ENCODE measurements at regions not wholly inside any gene's neighbourhood (a gene's known extent, or its start where the extent isn't known, plus 50 kb on each side); places are given as distances from the start of the nearest gene placed in this dataset.

GRCh38 chr2:120785228-120785966 lies 49.7 kb downstream of the GLI2 start:
- WGBS (ENCODE audit: insufficient coverage), result 89% methylated on average over 7 of the region's 10 CpGs
- Histone ChIP-seq H3K27me3 (replicated peaks in 1 of 4; ENCODE audit: control extremely low read depth in 1 of 4, control insufficient read depth in 3 of 4, insufficient read depth in 4 of 4, low read length in 3 of 4) (no peaks in the 10 kb centered on the region), H3K4me3 (ENCODE audit: control extremely low read depth in 1 of 5, extremely low read depth in 1 of 5, insufficient read depth in 1 of 5, low read depth in 2 of 5, low read length in 4 of 5) (no peak overlapping the region), H3K4me1 (ENCODE audit: control insufficient read depth in 2 of 2, insufficient read depth in 2 of 2, low read length in 2 of 2) (no peaks in the 10 kb centered on the region), H4K20me1 (ENCODE audit: control insufficient read depth, insufficient read depth, low read length, poor library complexity, severe bottlenecking) (no peaks in the 10 kb centered on the region), H3K79me2 (ENCODE audit: control insufficient read depth, insufficient read depth, low read length) (no peaks in the 10 kb centered on the region), H3K9me3 (ENCODE audit: control extremely low read depth in 1 of 3, control insufficient read depth in 2 of 3, insufficient read depth in 1 of 3, low read length in 2 of 3) (no peaks in the 10 kb centered on the region), H2AFZ (ENCODE audit: insufficient read depth, low read depth, low read length, poor library complexity, severe bottlenecking) (no peak overlapping the region), H3K4me2 (replicated peaks; ENCODE audit: low read depth, low read length, poor library complexity, severe bottlenecking) (no peak overlapping the region), H3K9ac (ENCODE audit: low read length) (no peak overlapping the region), H3K36me3 (replicated peaks in 1 of 2; ENCODE audit: control extremely low read depth in 1 of 2, control insufficient read depth in 1 of 2, extremely low read depth in 1 of 2, insufficient read depth in 2 of 2, low read length in 1 of 2) (no peaks in the 10 kb centered on the region), H3K27ac (ENCODE audit: low read length in 2 of 2) (no peak overlapping the region)
- H3K4me3 Mint-ChIP-seq, result no peak overlapping the region
- CTCF ChIA-PET, result no interaction called here
- no peak for DNase-seq
- intact Hi-C loops (cut with micrococcal nuclease), result no loop called here
- H3K27me3 Mint-ChIP-seq, result no peaks in the 10 kb centered on the region
- no peaks in the 10 kb centered on the region for H3K4me1 Mint-ChIP-seq
- H3K9me3 Mint-ChIP-seq (ENCODE audit: insufficient read depth), result no peaks in the 10 kb centered on the region
- no peak overlapping the region for H3K27ac Mint-ChIP-seq
- POLR2A ChIA-PET, result no interaction called here
- no peak for ATAC-seq (ENCODE audit: low read depth)
- TF ChIP-seq EZH2 (IDR thresholded peaks at IDR 0.05; ENCODE audit: borderline replicate concordance, insufficient read depth, low read depth, low read length, poor library complexity, severe bottlenecking) (no peak), CTCF (IDR thresholded peaks at IDR 0.05) (no peak)

- Histone ChIP-seq H3K4me1 (ENCODE audit: control insufficient read depth in 2 of 2, insufficient read depth in 2 of 2, low read length in 2 of 2) (no peaks in the 10 kb centered on the region), H3K9ac (ENCODE audit: low read length) (no peak overlapping the region), H3K9me3 (ENCODE audit: control extremely low read depth in 1 of 3, control insufficient read depth in 2 of 3, insufficient read depth in 1 of 3, low read length in 2 of 3) (no peaks in the 10 kb centered on the region), H3K27ac (ENCODE audit: low read length in 2 of 2) (no peak overlapping the region), H3K27me3 (replicated peaks in 1 of 4; ENCODE audit: control extremely low read depth in 1 of 4, control insufficient read depth in 3 of 4, insufficient read depth in 4 of 4, low read length in 3 of 4) (no peaks in the 10 kb centered on the region), H3K4me3 (ENCODE audit: control extremely low read depth in 1 of 5, extremely low read depth in 1 of 5, insufficient read depth in 1 of 5, low read depth in 2 of 5, low read length in 4 of 5) (no peak overlapping the region), H2AFZ (ENCODE audit: insufficient read depth, low read depth, low read length, poor library complexity, severe bottlenecking) (no peak overlapping the region), H3K79me2 (ENCODE audit: control insufficient read depth, insufficient read depth, low read length) (no peaks in the 10 kb centered on the region), H3K36me3 (replicated peaks in 1 of 2; ENCODE audit: control extremely low read depth in 1 of 2, control insufficient read depth in 1 of 2, extremely low read depth in 1 of 2, insufficient read depth in 2 of 2, low read length in 1 of 2) (no peaks in the 10 kb centered on the region), H3K4me2 (replicated peaks; ENCODE audit: low read depth, low read length, poor library complexity, severe bottlenecking) (no peak overlapping the region), H4K20me1 (ENCODE audit: control insufficient read depth, insufficient read depth, low read length, poor library complexity, severe bottlenecking) (no peaks in the 10 kb centered on the region)
- Mint-ChIP-seq H3K9me3 (ENCODE audit: insufficient read depth) (no peaks in the 10 kb centered on the region), H3K27me3 (no peaks in the 10 kb centered on the region), H3K4me1 (no peaks in the 10 kb centered on the region), H3K27ac (no peak overlapping the region), H3K4me3 (no peak overlapping the region)
- ATAC-seq (ENCODE audit: low read depth) (no peak), DNase-seq (no peak)
- 86% methylated on average over 9 of the region's 13 CpGs for WGBS (ENCODE audit: insufficient coverage)
- no peak for TF ChIP-seq CTCF (IDR thresholded peaks at IDR 0.05)
- no peak for TF ChIP-seq EZH2 (IDR thresholded peaks at IDR 0.05; ENCODE audit: borderline replicate concordance, insufficient read depth, low read depth, low read length, poor library complexity, severe bottlenecking)
- CTCF ChIA-PET, result no interaction called here
- intact Hi-C loops (cut with micrococcal nuclease), result no loop called here
- POLR2A ChIA-PET, result no interaction called here
Measured at GRCh38 chr2:120786038-120786960, 50.6 kb downstream of the GLI2 start.

Data from B cell (primary cell).